MCF 10A (cell line): ENCODE measurements at regions not wholly inside any gene's neighbourhood (a gene's known extent, or its start where the extent isn't known, plus 50 kb on each side); places are given as distances from the start of the nearest gene placed in this dataset.
A peak's percentile ranks its signal among the peaks of the same experiment; 100 is the strongest.

Experiments
- BruUV-seq: library from RNA; stranded (reverse); fragments of 400-500 nt; replicated peaks from 2 replicates; lab custom pipeline; 2021; lab: Mats Ljungman, UMichigan
- CTCF ChIA-PET: fragments of 300-600 bp; sonication (Branson Sonifier 250); formaldehyde crosslinking; extraction: SDS; loops from one replicate; lab custom pipeline; 2021; ENCODE audit warnings: antibody characterized with exemption, inconsistent platforms; lab: Yijun Ruan, JAX
- POLR2A ChIA-PET: fragments of 300-600, 350-650 bp; sonication (Branson Sonifier 250); formaldehyde crosslinking; extraction: SDS; loops from one replicate; lab custom pipeline; 2020; ENCODE audit warnings: antibody characterized with exemption, inconsistent platforms; lab: Yijun Ruan, JAX
- DNase-seq: peaks from one replicate; pipeline ENCODE4 v3.0.0-alpha.2; 2018; ENCODE audit not compliant: unreplicated experiment
- H3K27ac Mint-ChIP-seq: one replicate; pipeline ENCODE4 v1.8.0; 2022; ENCODE audit warnings: mild to moderate bottlenecking, low read depth, mixed read lengths; ENCODE audit not compliant: unreplicated experiment
- H3K27me3 Mint-ChIP-seq: one replicate; pipeline ENCODE4 v1.8.0; 2022; ENCODE audit warnings: mixed read lengths; ENCODE audit not compliant: insufficient read depth, unreplicated experiment
- H3K36me3 Mint-ChIP-seq: one replicate; pipeline ENCODE4 v1.8.0; 2022; ENCODE audit warnings: mild to moderate bottlenecking, moderate library complexity, mixed read lengths; ENCODE audit not compliant: insufficient read depth, unreplicated experiment
- H3K4me1 Mint-ChIP-seq: one replicate; pipeline ENCODE4 v1.8.0; 2022; ENCODE audit warnings: mixed read lengths; ENCODE audit not compliant: insufficient read depth, unreplicated experiment
- H3K4me3 Mint-ChIP-seq: one replicate; pipeline ENCODE4 v1.8.0; 2022; ENCODE audit warnings: mild to moderate bottlenecking, moderate library complexity, mixed read lengths; ENCODE audit not compliant: unreplicated experiment
- H3K9me3 Mint-ChIP-seq: one replicate; pipeline ENCODE4 v1.8.0; 2022; ENCODE audit warnings: mixed read lengths; ENCODE audit not compliant: unreplicated experiment
- intact Hi-C: fragments of 100-400 bp; cut with micrococcal nuclease; formaldehyde crosslinking; loops from 2 replicates; pipeline ENCODE4 v1.14.1; 2022
- TF ChIP-seq, protein P1 (sequence below): fragments of 200-600 bp; IDR thresholded peaks from one replicate; pipeline ENCODE4 v1.8.0; 2022; ENCODE audit warnings: antibody characterized with exemption, mild to moderate bottlenecking; ENCODE audit not compliant: unreplicated experiment

DNA sequence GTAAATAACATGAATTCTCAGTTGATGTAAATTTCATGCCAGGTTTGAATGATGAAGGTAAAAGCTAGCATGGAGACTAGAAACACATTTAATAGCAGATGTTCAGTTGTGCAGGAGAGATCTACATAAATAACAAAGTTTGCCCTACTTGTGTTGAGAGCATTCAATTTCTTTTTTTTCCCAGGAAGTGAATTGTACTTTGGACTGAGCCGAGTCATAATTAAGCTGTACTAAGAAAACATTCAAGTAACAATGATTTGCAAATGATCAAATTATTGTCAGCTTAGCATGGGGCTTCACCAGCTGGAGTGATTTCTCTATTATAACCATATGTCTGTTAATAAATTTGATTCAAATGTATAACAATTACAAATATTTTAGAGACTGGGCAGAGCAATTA lies 893.5 kb upstream of the MAP3K7 start:
- intact Hi-C loops, result no loop called here
- no peaks in the 10 kb centered on the region for H3K36me3 Mint-ChIP-seq

DNA sequence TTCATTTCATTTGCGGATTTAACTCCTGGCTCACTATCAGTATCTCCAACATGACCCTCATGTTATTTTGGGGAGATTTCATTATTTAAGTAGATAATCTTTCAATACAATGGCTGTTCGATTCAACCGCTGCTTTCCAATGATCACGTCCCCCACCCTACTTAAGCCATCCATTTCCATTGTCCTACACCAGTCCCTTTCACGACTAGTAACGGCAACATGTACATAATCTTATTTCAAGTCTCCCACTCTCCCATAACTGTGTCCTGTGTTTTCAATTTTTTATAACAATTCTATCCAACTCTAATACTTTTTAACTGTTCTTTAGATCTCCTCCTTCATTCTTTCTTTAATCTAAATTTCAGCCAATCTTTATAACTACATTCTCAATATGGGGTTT lies 890.8 kb upstream of the MAP3K7 start:
- BruUV-seq, result no TSS peak
- intact Hi-C loops, result no loop called here
- ChIA-PET CTCF (no interaction called here), POLR2A (no interaction called here)
- no peaks in the 10 kb centered on the region for H3K9me3 Mint-ChIP-seq
- peaks cover 5% of the 10 kb centered on the region for H3K4me1 Mint-ChIP-seq
- no peaks in the 10 kb centered on the region for H3K36me3 Mint-ChIP-seq
- H3K4me3 Mint-ChIP-seq, result no peak overlapping the region
- no peaks in the 10 kb centered on the region for H3K27me3 Mint-ChIP-seq
- TF ChIP-seq, protein P1, sequence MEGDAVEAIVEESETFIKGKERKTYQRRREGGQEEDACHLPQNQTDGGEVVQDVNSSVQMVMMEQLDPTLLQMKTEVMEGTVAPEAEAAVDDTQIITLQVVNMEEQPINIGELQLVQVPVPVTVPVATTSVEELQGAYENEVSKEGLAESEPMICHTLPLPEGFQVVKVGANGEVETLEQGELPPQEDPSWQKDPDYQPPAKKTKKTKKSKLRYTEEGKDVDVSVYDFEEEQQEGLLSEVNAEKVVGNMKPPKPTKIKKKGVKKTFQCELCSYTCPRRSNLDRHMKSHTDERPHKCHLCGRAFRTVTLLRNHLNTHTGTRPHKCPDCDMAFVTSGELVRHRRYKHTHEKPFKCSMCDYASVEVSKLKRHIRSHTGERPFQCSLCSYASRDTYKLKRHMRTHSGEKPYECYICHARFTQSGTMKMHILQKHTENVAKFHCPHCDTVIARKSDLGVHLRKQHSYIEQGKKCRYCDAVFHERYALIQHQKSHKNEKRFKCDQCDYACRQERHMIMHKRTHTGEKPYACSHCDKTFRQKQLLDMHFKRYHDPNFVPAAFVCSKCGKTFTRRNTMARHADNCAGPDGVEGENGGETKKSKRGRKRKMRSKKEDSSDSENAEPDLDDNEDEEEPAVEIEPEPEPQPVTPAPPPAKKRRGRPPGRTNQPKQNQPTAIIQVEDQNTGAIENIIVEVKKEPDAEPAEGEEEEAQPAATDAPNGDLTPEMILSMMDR, result no peak
- no peak for DNase-seq
- no peak overlapping the region for H3K27ac Mint-ChIP-seq

More for the DNA sequence above, 893.5 kb upstream of the MAP3K7 start:
- CTCF ChIA-PET, result no interaction called here
- no peak overlapping the region for H3K4me3 Mint-ChIP-seq
- no peak for DNase-seq
- H3K4me1 Mint-ChIP-seq, result peaks cover 5% of the 10 kb centered on the region
- BruUV-seq, result no TSS peak
- TF ChIP-seq, protein P1, result no peak
- no peaks in the 10 kb centered on the region for H3K27me3 Mint-ChIP-seq
- POLR2A ChIA-PET, result no interaction called here
- H3K9me3 Mint-ChIP-seq, result no peaks in the 10 kb centered on the region
- no peak overlapping the region for H3K27ac Mint-ChIP-seq

DNA sequence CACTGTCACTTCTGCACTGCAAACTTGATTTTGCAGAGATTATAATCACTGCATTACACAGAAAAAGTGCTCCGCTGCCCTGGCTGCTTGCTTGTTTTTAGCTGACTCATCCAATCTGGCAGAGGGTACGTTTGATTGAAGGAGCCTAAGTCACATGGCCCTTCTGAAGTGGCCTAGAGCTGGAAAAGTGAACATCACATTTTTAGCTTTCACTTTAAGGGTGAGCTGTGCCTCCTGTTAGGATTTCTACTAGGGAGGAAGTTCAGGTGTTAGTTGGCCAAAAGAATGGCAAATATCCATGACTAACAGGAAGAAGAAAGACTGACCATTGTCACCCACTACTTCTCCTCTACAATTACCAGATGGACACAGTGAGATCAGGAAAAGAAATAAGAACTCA lies 889.1 kb upstream of the MAP3K7 start:
- TF ChIP-seq, protein P1, result no peak
- intact Hi-C loops, result no loop called here
- peak; percentile 70 for DNase-seq
- ChIA-PET CTCF (interaction anchor here (0.6 to 0.7 kb wide), 2 partner anchors 92 to 110 kb away, joined by 3 to 5 read pairs; no protein-coding TSS in a partner anchor), POLR2A (no interaction called here)
- H3K4me3 Mint-ChIP-seq, result no peak overlapping the region
- no peaks in the 10 kb centered on the region for H3K9me3 Mint-ChIP-seq
- H3K4me1 Mint-ChIP-seq, result peaks cover 5% of the 10 kb centered on the region
- H3K27ac Mint-ChIP-seq, result peak overlapping the region; percentile 17
- no peaks in the 10 kb centered on the region for H3K27me3 Mint-ChIP-seq
- no peaks in the 10 kb centered on the region for H3K36me3 Mint-ChIP-seq
- no TSS peak for BruUV-seq

DNA sequence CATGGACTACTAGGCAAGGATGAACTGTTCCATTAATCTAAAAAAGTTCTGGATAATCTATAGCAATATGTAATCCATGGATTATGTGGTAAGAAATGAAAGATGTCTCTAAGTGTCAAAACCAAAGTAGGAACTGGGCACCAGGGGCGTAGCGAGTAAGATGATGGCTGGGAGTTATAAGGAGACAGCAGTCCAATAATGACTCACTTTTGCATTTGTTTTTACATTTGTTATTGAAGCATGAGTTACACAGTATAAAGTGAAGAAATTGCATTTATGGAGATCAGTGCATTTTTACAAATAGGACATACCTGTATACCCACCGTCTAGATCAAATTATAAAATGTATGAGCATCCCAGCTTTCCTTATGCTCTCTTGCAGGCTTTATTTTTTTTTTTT lies 878.5 kb upstream of the MAP3K7 start:
- TF ChIP-seq, protein P1, result no peak
- ChIA-PET CTCF (no interaction called here), POLR2A (no interaction called here)
- H3K4me3 Mint-ChIP-seq, result no peak overlapping the region
- intact Hi-C loops, result no loop called here
- H3K27me3 Mint-ChIP-seq, result peaks cover 11% of the 10 kb centered on the region
- no peak for DNase-seq
- H3K9me3 Mint-ChIP-seq, result peaks cover 7% of the 10 kb centered on the region
- H3K36me3 Mint-ChIP-seq, result no peaks in the 10 kb centered on the region
- no TSS peak for BruUV-seq
- H3K4me1 Mint-ChIP-seq, result peaks cover 6% of the 10 kb centered on the region
- no peak overlapping the region for H3K27ac Mint-ChIP-seq
